ENCODE measurements at regions not wholly inside any gene's neighbourhood (a gene's known extent, or its start where the extent isn't known, plus 50 kb on each side); places are given as distances from the start of the nearest gene placed in this dataset.

DNA sequence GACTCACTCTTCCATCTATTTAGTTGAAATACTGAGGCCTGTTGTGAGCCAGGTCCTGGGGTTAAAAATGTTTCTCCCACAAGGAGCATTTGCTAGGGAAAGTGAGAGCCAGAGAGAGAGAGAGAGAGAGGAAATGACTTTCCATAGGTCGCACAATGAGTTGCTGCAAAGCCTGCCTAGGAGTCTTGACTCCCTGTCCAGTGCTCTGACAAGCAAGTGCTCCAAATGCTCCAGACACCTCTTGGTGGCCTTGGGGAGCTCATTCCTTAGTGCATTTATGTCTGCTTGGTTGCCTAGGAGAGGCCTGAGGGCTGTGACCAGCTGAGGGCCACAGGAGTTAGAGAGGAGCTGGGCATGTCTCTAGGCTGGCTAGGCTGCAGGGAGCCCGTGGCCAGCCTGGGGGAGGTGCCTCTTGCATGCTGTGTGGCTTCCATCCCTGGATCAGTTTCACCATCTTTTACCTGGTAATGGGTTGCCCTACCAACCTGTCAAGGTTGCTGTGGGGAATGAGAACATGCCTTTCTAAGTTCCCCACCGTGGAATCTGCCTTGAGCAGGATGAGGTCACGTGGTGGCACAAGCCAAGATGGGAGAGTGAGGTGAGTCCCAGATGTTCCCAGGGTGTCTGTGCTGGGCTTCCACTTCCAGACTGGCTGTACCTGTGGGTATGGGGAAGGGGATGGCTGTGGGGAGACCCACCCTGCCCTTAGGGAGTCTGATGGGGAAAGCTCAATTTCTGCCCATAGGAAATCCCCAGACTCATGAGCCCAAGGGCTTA is 105.0 kb downstream of the VEGFA start:
- no peaks in the 10 kb centered on the region for H3K9me3 ChIP-seq (ENCODE audit: control insufficient read depth in 1 of 2, insufficient read depth in 1 of 2, low read depth in 1 of 2, low read length in 2 of 2)
- no peak overlapping the region for H3K9ac ChIP-seq (ENCODE audit: low read length)
- H3K79me2 ChIP-seq (ENCODE audit: insufficient read depth, low read length), result no peaks in the 10 kb centered on the region
- H3K4me3 ChIP-seq (replicated peaks in 1 of 2; ENCODE audit: low read depth in 1 of 2, low read length in 2 of 2), result no peak overlapping the region
- H4K20me1 ChIP-seq (ENCODE audit: insufficient read depth), result no peaks in the 10 kb centered on the region
- intact Hi-C loops (cut with micrococcal nuclease), result no loop called here
- CTCF ChIA-PET, result no interaction called here
- no peaks in the 10 kb centered on the region for H3K9me2 ChIP-seq (ENCODE audit: insufficient read depth)
- TF ChIP-seq ZFX (IDR thresholded peaks at IDR 0.05), result no peak
- H3K27me3 ChIP-seq (ENCODE audit: insufficient read depth, low read length), result no peaks in the 10 kb centered on the region
- H3K36me3 ChIP-seq (ENCODE audit: control insufficient read depth in 1 of 2, insufficient read depth in 2 of 2, low read length in 2 of 2), result no peaks in the 10 kb centered on the region
- no peak overlapping the region for H2AFZ ChIP-seq (ENCODE audit: low read depth, low read length, poor library complexity, severe bottlenecking)
- DNase-seq (ENCODE audit: low read depth, low spot score), result no peak
- H3K4me2 ChIP-seq (ENCODE audit: low read length), result no peak overlapping the region
- POLR2A ChIA-PET, result no interaction called here
- H3K4me1 ChIP-seq (ENCODE audit: control insufficient read depth in 1 of 2, insufficient read depth in 2 of 2, low read length in 2 of 2), result no peaks in the 10 kb centered on the region
- no peak overlapping the region for H3K27ac ChIP-seq (ENCODE audit: low read depth, low read length)
- no TSS peak for BruUV-seq (replicated peaks)
- no peak for ATAC-seq
- RAD21 ChIA-PET (ENCODE audit: low non-redundant PET in 1 of 2, low total read pairs in 2 of 2, uncharacterized antibody in 2 of 2, unreplicated experiment in 2 of 2), result no interaction called here

DNA sequence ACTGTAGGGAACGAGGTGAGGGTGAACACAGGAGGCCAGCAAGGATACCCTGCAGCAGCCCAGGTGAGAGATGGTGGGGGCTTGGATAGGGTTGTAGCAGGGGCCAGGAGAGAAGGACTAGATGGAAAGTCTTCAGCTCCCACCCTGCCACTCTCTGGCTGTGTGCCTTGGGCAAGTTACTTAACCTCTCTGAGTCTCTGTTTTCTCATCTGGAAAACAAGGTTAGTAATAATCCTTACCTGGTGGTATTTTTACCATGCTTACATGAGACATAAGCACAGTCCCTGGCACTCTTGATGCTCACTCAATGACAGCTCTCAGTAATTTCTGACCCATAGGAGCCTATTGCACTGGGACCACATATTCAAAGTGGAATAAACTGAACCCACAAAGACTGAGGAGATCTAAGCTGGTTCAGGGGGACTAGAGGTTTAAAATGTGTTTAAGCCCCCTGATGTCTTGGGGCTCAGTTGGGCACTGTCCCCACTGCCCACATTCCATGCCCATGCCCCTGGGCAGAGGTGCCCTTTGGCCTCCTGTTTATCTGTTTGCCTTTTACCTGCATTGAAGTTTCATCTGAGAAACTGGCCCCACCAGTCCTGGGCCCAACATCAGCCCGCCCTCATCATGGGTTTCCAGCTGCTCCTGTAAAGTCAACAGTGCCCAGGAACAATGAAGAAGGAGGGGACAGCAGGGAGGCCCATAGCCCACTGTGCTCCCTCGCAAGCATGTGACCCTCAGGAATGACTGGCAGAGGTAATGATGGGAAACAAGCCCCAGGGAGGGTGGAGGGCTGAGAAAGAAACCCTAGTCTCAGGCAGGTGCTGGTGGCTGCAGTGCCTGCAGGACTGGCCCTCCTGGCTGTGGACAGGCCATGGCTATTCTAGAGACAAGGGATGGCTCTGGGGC is 104.0 kb downstream of the VEGFA start:
- H4K20me1 ChIP-seq (ENCODE audit: insufficient read depth), result no peaks in the 10 kb centered on the region
- H2AFZ ChIP-seq (ENCODE audit: low read depth, low read length, poor library complexity, severe bottlenecking), result no peak overlapping the region
- POLR2A ChIA-PET, result no interaction called here
- TF ChIP-seq TCF7L2 (IDR thresholded peaks at IDR 0.05; ENCODE audit: borderline replicate concordance, extremely low read depth, insufficient read depth, insufficient read length) (no peak), SP1 (IDR thresholded peaks at IDR 0.05; ENCODE audit: low read depth) (no peak), POLR2AphosphoS5 (IDR thresholded peaks at IDR 0.05; ENCODE audit: low read depth, low read length) (no peak), POLR2A (IDR thresholded peaks at IDR 0.05; ENCODE audit: borderline replicate concordance, extremely low read depth, insufficient read depth, insufficient read length) (no peak), SRF (IDR thresholded peaks at IDR 0.05; ENCODE audit: low read depth) (no peak), ZNF274 (IDR thresholded peaks at IDR 0.05; ENCODE audit: low read depth, low read length) (no peak), JUND (IDR thresholded peaks at IDR 0.05) (no peak), FOSL1 (IDR thresholded peaks at IDR 0.05; ENCODE audit: low read depth) (no peak), CEBPB (IDR thresholded peaks at IDR 0.05; ENCODE audit: low read depth) (no peak), EGR1 (IDR thresholded peaks at IDR 0.05; ENCODE audit: low read depth) (no peak), ELF1 (IDR thresholded peaks at IDR 0.05; ENCODE audit: borderline replicate concordance, low read depth) (no peak)
- TF ChIP-seq, protein P1, sequence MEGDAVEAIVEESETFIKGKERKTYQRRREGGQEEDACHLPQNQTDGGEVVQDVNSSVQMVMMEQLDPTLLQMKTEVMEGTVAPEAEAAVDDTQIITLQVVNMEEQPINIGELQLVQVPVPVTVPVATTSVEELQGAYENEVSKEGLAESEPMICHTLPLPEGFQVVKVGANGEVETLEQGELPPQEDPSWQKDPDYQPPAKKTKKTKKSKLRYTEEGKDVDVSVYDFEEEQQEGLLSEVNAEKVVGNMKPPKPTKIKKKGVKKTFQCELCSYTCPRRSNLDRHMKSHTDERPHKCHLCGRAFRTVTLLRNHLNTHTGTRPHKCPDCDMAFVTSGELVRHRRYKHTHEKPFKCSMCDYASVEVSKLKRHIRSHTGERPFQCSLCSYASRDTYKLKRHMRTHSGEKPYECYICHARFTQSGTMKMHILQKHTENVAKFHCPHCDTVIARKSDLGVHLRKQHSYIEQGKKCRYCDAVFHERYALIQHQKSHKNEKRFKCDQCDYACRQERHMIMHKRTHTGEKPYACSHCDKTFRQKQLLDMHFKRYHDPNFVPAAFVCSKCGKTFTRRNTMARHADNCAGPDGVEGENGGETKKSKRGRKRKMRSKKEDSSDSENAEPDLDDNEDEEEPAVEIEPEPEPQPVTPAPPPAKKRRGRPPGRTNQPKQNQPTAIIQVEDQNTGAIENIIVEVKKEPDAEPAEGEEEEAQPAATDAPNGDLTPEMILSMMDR (IDR thresholded peaks at IDR 0.05 in 2 of 3, conservative IDR thresholded peaks at IDR 0.05 in 1 of 3; ENCODE audit: borderline replicate concordance in 1 of 3, insufficient read depth in 1 of 3, low read depth in 2 of 3, low read length in 2 of 3), result no peak
- TF ChIP-seq, protein P2, sequence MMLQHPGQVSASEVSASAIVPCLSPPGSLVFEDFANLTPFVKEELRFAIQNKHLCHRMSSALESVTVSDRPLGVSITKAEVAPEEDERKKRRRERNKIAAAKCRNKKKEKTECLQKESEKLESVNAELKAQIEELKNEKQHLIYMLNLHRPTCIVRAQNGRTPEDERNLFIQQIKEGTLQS (IDR thresholded peaks at IDR 0.05), result no peak
- no peak overlapping the region for H3K4me3 ChIP-seq (replicated peaks in 1 of 2; ENCODE audit: low read depth in 1 of 2, low read length in 2 of 2)
- RAD21 ChIA-PET (ENCODE audit: low non-redundant PET in 1 of 2, low total read pairs in 2 of 2, uncharacterized antibody in 2 of 2, unreplicated experiment in 2 of 2), result no interaction called here
- no peak overlapping the region for H3K9ac ChIP-seq (ENCODE audit: low read length)
- H3K36me3 ChIP-seq (ENCODE audit: control insufficient read depth in 1 of 2, insufficient read depth in 2 of 2, low read length in 2 of 2), result no peaks in the 10 kb centered on the region
- intact Hi-C loops (cut with micrococcal nuclease), result no loop called here
- no peaks in the 10 kb centered on the region for H3K9me2 ChIP-seq (ENCODE audit: insufficient read depth)
- H3K4me2 ChIP-seq (ENCODE audit: low read length), result no peak overlapping the region
- no peaks in the 10 kb centered on the region for H3K9me3 ChIP-seq (ENCODE audit: control insufficient read depth in 1 of 2, insufficient read depth in 1 of 2, low read depth in 1 of 2, low read length in 2 of 2)
- ATAC-seq (no peak), DNase-seq (ENCODE audit: low read depth, low spot score) (no peak)
- H3K27ac ChIP-seq (ENCODE audit: low read depth, low read length), result no peak overlapping the region
- H3K27me3 ChIP-seq (ENCODE audit: insufficient read depth, low read length), result no peaks in the 10 kb centered on the region
- H3K79me2 ChIP-seq (ENCODE audit: insufficient read depth, low read length), result no peaks in the 10 kb centered on the region
- no peaks in the 10 kb centered on the region for H3K4me1 ChIP-seq (ENCODE audit: control insufficient read depth in 1 of 2, insufficient read depth in 2 of 2, low read length in 2 of 2)
- CTCF ChIA-PET, result no interaction called here
- BruUV-seq (replicated peaks), result no TSS peak

Measured in HCT116 (cell line).